ENCODE measurements at regions not wholly inside any gene's neighbourhood (a gene's known extent, or its start where the extent isn't known, plus 50 kb on each side); places are given as distances from the start of the nearest gene placed in this dataset.

GRCh38 chr6:130615816-130616215 is 211.4 kb upstream of the SMLR1 start:
- TF ChIP-seq CTCF (conservative IDR thresholded peaks at IDR 0.05; ENCODE audit: low read depth, low read length) (no peak), EZH2 (IDR thresholded peaks at IDR 0.05; ENCODE audit: low read length, unreplicated experiment) (no peak), EZH2phosphoT487 (IDR thresholded peaks at IDR 0.05; ENCODE audit: borderline replicate concordance, low read length) (no peak)

Measured in PC-3 (cell line).